GM12892 (cell line): ENCODE measurements at regions not wholly inside any gene's neighbourhood (a gene's known extent, or its start where the extent isn't known, plus 50 kb on each side); places are given as distances from the start of the nearest gene placed in this dataset.

Experiments
- POLR2A ChIP-seq: IDR thresholded peaks from 2 replicates; pipeline ENCODE4 v1.6.1; 2011; ENCODE audit warnings: low read depth, low read length, control low read depth
- TAF1 ChIP-seq: IDR thresholded peaks from 2 replicates; pipeline ENCODE4 v1.6.1; 2011; ENCODE audit warnings: low read depth, mild to moderate bottlenecking, control low read depth, low read length, borderline replicate concordance

DNA sequence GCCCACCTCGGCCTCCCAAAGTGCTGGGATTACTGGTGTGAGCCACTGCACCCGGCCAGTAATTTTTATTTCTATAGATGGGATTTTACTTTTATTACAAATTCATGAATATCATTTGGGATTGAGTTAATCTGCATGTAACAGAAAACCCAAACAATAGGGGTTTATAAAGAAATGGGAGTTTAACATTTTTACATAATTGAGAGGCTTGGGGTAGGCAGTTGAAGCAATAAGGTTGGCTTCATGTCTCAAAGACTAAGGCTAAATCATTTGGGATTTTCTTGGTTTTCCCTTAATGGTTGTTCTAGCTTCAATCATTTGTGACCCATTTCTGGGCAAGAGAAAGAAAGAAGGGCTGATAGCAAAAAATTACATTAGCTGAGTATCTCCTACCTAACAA, 118.7 kb upstream of the FOXD3 start:
- TF ChIP-seq POLR2A, result no peak
- no peak for TF ChIP-seq TAF1
